GM18508 (cell line): ENCODE measurements at regions not wholly inside any gene's neighbourhood (a gene's known extent, or its start where the extent isn't known, plus 50 kb on each side); places are given as distances from the start of the nearest gene placed in this dataset.
"Not testable (repeated sequence)": the region's sequence is repeated elsewhere in the genome, so short reads cannot be mapped to it uniquely, and the experiment has no call there.

Experiments
- ATAC-seq: cut with Tn5 transposase; IDR thresholded peaks from one replicate; pipeline ENCODE4 v1.9.1; 2021; ENCODE audit warnings: moderate number of reproducible peaks; ENCODE audit not compliant: insufficient read depth, unreplicated experiment

GRCh38 chr10:55966101-55966500, 395.0 kb downstream of the ZWINT start:
- ATAC-seq = no peak

GRCh38 chr10:55943403-55943802, 417.7 kb downstream of the ZWINT start:
- ATAC-seq = no peak

GRCh38 chr10:55929291-55929690, 431.8 kb downstream of the ZWINT start:
- ATAC-seq = no peak

- ATAC-seq = not testable (repeated sequence)
These were observed 461.4 kb downstream of the ZWINT start for GRCh38 chr10:55899472-55900147.

- ATAC-seq = no peak
These were observed 463.6 kb downstream of the ZWINT start for GRCh38 chr10:55897490-55897921.

GRCh38 chr10:55892276-55892675, 468.8 kb downstream of the ZWINT start:
- ATAC-seq = no peak

- no peak for ATAC-seq
These were observed 479.5 kb downstream of the ZWINT start for GRCh38 chr10:55881588-55881987.

GRCh38 chr10:55873485-55873884, 487.6 kb downstream of the ZWINT start:
- no peak for ATAC-seq

GRCh38 chr10:55870186-55870585, 490.9 kb downstream of the ZWINT start:
- no peak for ATAC-seq

- ATAC-seq = no peak
These were observed 493.2 kb downstream of the ZWINT start for GRCh38 chr10:55867848-55868247.

- ATAC-seq = no peak
These were observed 502.3 kb downstream of the ZWINT start for GRCh38 chr10:55858730-55859129.

GRCh38 chr10:55852900-55853299, 508.2 kb downstream of the ZWINT start:
- ATAC-seq = no peak

- no peak for ATAC-seq
These were observed 523.8 kb downstream of the ZWINT start for GRCh38 chr10:55837273-55837672.

GRCh38 chr10:55822096-55822495, 539.0 kb downstream of the ZWINT start:
- no peak for ATAC-seq

GRCh38 chr10:55820478-55820877, 540.6 kb downstream of the ZWINT start:
- no peak for ATAC-seq

- no peak for ATAC-seq
These were observed 541.0 kb downstream of the ZWINT start for GRCh38 chr10:55820071-55820470.

GRCh38 chr10:55813451-55814170, 547.4 kb downstream of the ZWINT start:
- ATAC-seq = no peak

GRCh38 chr10:55803055-55803454, 558.0 kb downstream of the ZWINT start:
- no peak for ATAC-seq

- no peak for ATAC-seq
These were observed 559.8 kb downstream of the ZWINT start for GRCh38 chr10:55801353-55801661.

- ATAC-seq = no peak
These were observed 560.3 kb downstream of the ZWINT start for GRCh38 chr10:55800602-55801352.

GRCh38 chr10:55793024-55793423, 568.0 kb downstream of the ZWINT start:
- no peak for ATAC-seq
